GM19351 (cell line): ENCODE measurements at regions not wholly inside any gene's neighbourhood (a gene's known extent, or its start where the extent isn't known, plus 50 kb on each side); places are given as distances from the start of the nearest gene placed in this dataset.
A peak's percentile ranks its signal among the peaks of the same experiment; 100 is the strongest.
"Not testable (repeated sequence)": the region's sequence is repeated elsewhere in the genome, so short reads cannot be mapped to it uniquely, and the experiment has no call there.

ENCODE experiments used
- ATAC-seq: cut with Tn5 transposase; IDR thresholded peaks from one replicate; pipeline ENCODE4 v1.9.1; 2021; ENCODE audit warnings: mild to moderate bottlenecking, moderate library complexity; ENCODE audit not compliant: unreplicated experiment

DNA sequence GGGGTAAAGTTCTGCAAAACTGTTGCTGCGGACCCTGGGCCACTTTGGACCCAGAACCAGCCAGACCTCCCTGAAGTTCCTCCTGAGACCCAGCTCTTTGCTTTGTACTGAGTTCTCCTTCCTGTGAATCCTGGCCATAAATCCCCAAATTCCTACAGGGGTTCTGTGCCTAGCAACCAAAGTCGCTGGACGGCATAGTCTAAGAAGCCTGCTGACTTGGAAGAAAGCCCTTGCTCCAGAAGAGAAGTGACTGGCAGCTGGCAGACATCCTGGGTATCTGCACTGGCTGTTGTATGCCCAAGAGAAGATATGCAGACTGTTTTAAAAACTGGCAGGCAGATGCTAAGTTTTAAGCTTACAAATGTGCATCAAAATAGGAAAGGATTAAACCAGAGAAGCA lies 99.9 kb upstream of the SLC24A4 start:
- ATAC-seq = no peak

DNA sequence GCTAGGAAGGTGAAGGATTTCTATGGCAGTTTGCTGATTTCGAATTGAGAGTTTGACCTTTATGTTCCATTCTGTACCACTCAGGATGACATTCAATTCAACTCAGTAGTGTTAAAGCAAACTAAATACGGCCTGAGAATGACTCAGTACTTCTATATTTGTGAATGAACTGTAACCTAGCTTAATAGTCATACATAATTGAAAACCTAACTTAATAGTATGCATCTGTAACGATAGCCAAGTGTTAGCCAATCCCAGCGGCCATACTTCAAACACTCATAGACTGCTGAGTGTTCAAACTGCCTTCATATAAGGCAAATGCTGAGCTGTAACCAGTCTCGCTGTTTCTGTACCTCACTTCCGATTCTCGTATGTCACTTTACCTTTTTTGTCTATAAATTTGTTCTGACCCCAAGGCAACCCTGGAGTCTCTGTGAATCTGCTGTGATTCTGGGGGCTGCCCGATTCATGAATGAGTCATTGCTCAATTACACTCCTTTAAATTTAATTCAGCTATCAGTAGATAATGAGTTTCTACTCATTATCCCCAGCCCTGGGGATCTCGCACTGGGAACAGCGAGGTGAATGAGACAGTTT lies 98.5 kb upstream of the SLC24A4 start:
- ATAC-seq = no peak

DNA sequence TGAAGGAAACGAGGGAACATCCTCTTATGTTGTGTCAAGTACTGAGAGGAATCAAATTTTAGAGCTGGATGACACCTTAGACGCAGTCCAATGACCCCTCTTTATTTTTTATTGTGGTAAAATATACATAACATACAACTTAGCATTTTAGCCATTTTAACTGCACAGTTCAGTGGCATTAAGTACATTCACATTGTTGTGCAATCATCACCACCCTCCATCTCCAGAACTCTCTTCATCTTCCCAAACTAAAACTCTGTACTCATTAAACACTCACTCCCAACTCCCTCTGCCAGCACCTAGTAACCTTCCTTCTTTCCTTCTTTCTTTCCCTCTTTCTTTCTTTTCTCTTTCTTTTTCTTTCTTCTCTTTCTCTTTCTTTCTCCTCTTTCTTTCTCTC lies 97.2 kb upstream of the SLC24A4 start:
- no peak for ATAC-seq

DNA sequence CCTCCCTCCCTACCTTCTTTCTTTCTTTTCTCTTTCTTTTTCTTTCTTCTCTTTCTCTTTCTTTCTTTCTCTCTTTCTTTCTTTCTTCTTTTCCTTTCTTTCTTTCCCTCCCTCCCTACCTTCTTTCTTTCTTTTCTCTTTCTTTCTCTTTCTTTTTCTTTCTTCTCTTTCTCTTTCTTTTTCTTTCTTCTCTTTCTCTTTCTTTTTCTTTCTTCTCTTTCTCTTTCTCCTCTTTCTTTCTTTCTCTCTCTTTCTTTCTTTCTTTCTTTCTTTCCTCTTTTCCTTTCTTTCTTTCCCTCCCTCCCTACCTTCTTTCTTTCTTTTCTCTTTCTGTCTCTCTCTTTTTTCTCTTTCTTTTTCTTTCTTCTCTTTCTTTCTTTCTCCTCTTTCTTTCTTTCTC lies 96.8 kb upstream of the SLC24A4 start:
- ATAC-seq = not testable (repeated sequence)

DNA sequence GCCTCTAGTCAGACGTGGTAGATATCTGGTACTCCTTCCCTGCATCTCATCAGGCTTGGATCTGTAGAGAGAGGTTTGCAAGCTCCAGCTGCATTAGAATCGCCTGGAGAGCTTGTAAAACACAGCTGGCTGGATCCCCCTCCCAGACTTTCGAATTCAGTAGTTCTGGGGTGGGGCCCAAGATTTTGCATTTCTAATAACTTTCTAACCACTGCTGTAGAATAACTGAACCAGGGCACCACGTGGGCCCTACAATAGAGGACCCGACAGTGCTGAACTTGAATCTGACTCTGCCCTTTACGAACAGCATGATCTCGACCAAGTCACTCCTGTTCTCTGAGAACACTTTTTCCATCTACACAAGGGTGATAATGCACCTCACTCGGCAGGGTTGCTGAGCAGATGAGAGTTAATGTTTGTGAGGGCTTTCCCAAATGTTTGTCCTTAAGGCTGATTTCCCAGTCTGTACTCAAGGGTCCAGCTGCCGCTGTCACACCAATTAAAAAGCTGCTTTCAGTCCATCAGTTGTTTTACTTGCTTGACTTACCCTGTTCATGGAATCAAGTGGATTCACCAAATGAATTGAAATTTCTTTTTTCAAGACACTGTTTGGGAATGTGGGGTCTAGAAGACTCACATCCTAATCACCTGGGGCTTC lies 86.6 kb upstream of the SLC24A4 start:
- ATAC-seq = no peak

DNA sequence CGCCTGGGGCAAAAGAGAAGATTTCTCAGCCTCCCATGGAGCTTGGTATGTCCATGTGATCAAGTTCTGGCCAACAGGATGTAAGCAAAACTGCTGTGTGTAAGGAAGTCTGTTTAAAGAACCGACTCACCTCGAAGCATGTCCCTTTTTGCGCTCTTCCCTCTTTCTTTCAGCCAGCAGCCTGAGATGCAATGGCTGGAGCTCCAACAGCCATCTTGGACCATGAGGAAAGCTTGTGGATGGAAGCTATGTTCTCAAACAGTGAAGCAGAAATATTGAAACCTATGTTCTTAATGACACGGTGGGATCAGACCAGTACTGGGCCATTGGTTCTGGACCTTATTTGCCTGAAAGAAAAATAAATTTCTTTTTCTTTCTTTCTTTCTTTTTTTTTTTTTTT lies 82.3 kb upstream of the SLC24A4 start:
- no peak for ATAC-seq

DNA sequence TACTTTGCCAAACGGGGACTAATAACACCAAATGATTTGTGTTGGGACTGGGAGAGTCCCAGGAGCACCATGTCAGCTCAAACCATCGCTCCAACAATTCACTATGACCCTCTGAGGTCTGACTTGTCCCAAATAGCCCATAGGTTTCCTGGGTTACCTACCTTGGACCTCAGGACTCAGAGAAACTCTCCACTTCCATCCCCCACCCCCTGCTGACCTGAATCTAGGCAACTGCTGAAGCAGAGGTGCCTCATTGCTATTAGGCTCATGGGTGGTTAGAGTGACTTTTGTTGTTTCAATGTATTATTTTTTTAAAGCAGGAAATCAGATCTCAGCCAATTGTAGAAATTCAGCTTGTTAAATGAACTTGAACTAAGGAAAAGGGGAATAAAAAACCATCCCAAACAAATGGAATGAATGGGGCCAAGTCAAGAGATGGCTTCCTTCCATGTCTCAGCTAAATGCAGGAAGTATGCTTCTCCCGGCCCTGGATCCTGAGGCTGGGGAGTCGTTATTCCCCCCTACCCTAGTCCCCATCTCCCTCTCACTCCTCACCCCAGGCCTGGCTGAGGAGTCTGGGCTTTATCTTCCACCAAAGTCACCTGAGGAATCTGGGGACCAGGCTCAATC lies 80.9 kb upstream of the SLC24A4 start:
- ATAC-seq = no peak

DNA sequence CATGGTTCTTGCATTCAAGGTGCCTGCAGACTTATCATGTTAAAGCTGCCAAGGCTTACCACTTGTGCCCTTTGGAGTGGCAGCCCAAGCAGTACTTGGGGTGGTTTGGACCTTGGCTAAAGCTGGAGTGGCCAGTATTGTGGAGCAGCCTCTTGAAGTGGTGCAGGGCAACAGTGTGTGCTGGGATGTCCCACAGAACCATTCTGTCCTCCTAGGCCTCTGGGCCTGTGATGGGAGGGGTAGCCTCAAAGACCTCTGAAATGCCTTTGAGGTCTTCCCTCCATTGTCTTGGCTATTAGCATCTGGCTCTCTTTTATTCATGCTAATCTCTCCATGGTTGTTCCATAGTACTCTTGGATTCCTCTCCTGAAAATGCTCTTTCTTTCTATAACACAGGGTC lies 78.2 kb upstream of the SLC24A4 start:
- no peak for ATAC-seq

DNA sequence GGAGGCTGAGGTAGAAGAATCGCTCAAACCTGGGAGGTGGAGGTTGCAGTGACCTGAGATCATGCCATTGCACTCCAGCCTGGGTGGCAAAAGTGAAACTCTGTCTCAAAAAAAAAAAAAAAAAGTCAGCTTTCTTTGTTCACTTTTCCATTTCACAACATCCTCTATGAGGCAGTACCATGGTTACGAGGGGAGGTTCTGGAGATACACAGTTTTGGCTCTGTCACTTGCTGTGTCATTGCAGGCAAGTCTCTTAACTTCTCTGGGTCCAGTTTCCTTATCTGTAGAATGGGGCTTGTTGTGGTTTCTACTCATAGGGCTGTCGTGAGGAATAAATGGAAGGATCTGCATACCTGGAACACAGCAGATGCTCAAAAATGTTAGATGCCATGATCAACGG lies 75.6 kb upstream of the SLC24A4 start:
- no peak for ATAC-seq

DNA sequence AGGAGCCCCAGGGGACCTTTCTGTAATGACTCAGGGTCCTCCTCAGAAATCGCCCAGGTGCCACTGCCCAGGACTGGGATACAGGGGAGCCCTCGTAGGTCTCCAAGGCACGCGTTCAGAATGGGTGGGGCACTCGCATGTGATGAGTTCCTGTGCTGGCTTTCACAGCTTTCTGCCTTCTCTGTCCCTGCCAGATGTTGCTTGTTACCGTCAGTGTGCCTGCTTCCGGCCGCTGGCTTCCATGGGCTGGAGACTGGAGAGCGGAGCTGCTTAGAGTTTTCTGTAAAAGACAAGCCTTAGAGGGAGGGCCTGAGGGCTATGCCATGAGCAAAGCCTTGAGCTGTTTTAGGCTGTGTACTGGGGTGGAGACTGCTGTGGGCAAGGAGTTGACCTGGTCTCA lies 75.0 kb upstream of the SLC24A4 start:
- ATAC-seq = no peak

DNA sequence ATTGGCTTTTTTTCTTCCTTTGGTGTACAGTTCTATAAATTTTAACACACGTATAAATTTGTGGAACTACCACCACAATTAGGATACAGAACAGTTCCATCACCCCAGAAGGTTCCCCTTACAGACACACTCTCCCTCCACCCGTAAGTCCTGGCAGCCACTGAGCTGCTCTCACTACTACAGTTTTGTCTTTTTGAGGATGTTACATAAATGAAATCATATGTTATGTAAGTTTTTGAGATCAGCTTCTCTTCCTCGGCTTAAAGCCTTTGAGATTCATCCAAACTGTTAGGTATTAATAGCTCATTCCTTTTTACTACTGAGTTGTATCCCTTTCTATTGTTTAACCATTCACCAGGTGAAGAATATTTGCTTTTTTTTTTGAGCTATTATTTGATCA lies 74.3 kb upstream of the SLC24A4 start:
- ATAC-seq = no peak

DNA sequence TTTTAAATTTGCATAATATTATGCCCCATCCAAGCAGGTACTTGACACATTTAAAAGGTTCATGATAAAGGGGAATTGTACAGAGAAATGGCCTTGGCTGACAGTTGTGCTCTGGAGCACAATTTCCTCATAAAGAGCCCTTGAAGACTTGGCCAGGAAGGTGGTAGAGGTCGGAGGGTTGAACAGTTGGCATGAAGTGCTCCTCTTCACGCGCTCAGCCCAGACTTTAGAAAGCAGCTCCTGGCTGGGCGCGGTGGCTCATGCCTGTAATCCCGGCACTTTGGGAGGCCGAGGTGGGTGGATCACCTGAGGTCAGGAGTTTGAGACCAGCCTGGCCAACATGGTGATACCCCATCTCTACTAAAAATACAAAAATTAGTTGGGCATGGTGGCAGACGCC lies 72.6 kb upstream of the SLC24A4 start:
- not testable (repeated sequence) for ATAC-seq

DNA sequence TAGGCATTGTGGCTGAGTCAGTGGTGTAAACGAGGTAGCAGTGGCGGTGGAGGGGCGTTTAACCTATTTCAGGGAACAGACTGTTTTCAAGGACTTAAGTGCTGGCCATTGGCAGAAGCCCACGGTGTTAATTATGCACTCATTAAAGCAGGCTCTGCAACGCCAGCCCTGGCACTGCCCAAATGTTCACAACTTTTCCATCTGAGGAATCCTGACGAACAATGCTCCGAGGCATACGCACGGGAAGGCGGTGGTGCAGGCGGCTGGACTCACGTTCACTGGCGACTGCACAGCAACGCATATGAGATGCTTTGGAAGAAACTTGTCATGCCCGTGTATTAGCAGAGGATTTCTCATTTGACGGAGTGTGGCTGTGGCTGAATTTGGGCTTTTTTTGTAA lies 70.6 kb upstream of the SLC24A4 start:
- no peak for ATAC-seq

DNA sequence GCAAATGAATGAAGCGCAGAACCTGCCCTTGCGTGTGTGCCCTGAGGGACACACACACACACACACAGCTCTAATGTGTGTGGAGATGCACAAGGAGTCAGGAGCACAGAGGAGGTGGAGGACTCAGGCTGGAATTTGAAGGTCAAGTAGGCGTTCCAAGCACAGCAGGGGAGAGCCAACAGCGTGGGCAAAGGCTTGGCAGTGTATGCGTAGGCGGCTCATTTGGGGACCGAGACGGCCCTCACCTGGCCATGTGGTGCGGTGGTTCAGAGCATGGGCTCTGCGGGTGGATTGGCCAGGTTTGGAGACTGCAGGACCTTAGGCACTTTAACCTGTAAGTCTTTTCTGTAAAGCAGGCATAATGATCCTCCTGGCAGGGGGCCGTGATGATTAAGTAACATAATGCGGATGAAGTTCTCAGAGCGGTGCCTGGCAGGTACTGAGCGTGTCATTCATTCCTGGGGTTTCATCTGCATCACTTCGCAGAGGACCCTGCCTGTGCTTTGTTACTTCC lies 69.5 kb upstream of the SLC24A4 start:
- no peak for ATAC-seq

DNA sequence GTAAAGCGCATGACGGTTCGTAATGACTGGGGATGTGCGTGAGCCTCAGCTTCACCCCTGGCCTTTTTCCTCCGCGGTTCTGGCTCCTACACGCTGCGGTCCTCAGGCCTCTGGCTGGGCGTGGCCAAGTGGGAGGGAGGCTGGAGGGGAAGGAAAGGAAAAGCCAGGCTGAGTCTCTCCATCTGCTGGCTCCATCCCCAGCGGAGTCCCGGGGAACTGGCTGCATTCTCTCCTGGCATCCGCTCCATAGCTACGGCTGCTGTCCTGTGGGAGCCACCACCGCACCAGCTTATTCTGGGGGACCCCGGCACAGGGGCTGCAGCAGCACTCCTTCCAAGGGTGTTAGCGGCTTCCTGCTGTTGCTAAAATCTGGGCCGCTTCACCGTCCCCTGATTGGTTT lies 68.2 kb upstream of the SLC24A4 start:
- no peak for ATAC-seq

DNA sequence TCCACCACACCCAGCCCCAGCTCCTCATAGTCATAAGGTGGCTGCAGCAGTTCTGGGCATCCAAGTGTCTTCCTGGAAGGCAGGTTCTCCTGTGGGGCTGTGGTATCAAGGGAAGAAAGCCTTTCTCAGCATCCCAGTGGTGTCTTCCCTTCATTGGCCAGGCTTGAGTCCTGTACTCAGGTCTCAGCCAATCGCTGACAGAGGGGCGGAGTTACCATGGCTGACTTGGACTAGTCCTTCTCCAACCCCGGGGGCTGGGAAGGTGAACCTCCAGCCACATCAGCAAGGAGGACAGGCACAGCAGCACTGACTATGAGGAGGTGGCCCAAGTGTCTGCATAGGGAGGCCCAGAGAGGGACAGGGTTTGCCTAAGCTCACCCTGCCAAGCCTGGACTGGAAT lies 64.0 kb upstream of the SLC24A4 start:
- ATAC-seq = no peak

DNA sequence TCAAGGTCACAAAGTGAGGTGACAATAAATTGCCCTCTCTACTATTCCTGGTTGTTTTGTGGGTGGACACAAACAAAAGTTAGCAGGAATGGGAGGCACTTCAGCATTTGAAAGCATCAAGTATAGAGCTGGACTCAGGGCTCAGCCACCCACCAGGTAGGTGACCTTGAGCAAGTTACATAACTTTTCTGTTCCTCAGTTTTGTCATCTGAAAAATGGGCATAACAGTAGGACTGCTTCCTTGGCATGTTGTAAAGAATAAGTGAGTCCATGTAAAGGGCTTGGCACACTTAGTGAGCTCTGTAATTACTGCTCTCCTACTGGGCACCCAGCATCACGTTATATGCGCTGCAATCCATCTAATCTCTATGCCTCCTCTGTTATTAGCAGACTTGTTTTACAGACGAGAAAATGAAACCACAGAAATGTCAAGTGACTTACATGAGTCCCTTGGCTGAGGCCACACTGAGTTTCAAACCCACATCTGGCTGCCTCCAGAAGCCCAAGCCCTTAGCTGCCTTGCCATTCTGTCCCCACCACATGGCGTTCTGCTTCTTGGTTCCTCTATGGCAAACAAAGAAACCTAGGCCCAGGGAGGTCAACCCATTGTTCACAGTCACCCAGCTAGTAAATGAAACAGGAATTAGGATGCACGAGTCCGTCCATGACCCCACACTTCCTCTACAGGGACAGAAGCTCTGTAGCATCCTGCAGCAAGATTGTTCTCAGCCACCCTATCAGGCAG lies 63.2 kb upstream of the SLC24A4 start:
- ATAC-seq = peak; percentile 76

DNA sequence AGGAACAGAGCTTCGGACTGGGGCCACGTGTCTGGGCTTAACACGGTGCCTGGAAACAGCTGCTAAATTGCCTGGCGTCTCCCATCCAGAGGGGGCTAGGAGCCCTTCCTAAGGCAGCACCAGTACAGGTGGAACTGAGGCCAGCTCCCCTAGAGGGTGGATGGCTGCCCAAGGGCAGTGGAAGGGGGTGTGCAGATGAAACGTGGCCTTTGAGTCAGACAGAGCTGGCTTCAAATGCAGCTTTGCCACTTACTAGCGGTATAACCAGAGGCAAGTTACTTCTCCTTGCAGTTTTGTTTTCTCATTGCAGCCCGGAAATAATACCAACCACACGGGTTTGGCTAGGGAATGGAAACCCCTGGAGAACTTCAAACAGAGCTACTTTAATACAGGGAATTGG lies 59.3 kb upstream of the SLC24A4 start:
- no peak for ATAC-seq

DNA sequence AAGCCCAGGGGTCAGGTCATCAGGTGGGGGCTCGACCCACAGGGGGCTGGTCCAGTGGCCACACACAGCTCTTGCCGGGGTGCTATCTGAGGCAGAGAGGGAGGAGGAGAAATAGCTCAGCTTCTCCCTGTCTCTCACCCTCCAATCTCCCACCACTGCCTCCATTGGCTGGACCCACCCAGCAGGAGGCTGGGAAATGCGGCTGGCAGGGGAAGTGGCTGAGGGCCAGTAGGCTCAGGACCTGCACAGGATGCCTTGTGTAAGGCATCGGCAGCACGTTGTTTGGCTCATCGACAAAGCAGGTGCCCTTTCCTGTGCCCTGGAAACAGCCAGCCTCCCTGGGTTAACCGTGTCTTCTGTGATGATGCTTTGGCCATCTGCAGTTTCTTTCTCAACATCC lies 58.8 kb upstream of the SLC24A4 start:
- no peak for ATAC-seq

DNA sequence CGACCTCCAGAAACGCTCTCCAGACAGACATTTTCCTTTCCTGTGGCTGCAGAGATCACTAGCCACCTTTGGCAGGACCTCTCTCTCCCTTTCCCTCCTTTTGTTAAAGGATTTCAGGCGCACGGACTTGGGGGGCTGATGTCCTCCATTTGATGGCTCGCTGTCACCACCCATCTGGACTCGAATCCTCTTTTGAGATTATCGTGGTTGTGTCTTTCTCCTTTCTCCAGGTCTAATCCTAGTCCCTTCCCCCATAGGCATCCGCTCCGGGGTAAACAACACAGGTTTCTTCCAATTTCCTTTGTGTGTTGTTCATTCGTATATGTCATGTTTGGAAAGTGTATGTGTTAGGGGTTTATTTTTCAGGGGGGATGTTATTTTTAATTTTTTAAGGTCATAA lies 56.7 kb upstream of the SLC24A4 start:
- ATAC-seq = no peak
